HepG2 (cell line): ENCODE measurements at regions not wholly inside any gene's neighbourhood (a gene's known extent, or its start where the extent isn't known, plus 50 kb on each side); places are given as distances from the start of the nearest gene placed in this dataset.

Experiments
- ERF ChIP-seq: IDR thresholded peaks from 2 replicates; pipeline ENCODE4 v1.6.1; 2018; ENCODE audit warnings: missing biosample characterization, missing genetic modification reagents
- EZH2 ChIP-seq: conservative IDR thresholded peaks from 2 replicates; pipeline ENCODE4 v1.6.1; 2012; ENCODE audit warnings: mild to moderate bottlenecking, low read depth, low read length, moderate library complexity
- RAD21 ChIP-seq: fragments of 450-650 bp; formaldehyde crosslinking; IDR thresholded peaks from 2 replicates; pipeline ENCODE4 v1.5.0; 2020; ENCODE audit warnings: mild to moderate bottlenecking
- TCF7 ChIP-seq: sonication (generic); IDR thresholded peaks from 2 replicates; pipeline ENCODE4 v1.6.1; 2016; ENCODE audit warnings: antibody characterized with exemption, low read depth
- ZNF577 ChIP-seq: sonication (generic); formaldehyde crosslinking; IDR thresholded peaks from 2 replicates; pipeline ENCODE4 v1.4.0; 2020; ENCODE audit warnings: mild to moderate bottlenecking, low read depth, missing genetic modification reagents, borderline replicate concordance
- TF ChIP-seq, protein P1 (sequence below), 2 experiments: sonication (generic) in 1 of 2; formaldehyde crosslinking in 1 of 2; IDR thresholded peaks; 2 replicates each; pipeline versions ENCODE4 v1.4.0 to v1.6.1; 2018 to 2020; ENCODE audit warnings: missing genetic modification reagents in 2 of 2, borderline replicate concordance in 1 of 2, low read depth in 1 of 2, mild to moderate bottlenecking in 1 of 2, missing biosample characterization in 1 of 2
- TF ChIP-seq, protein P2 (sequence below): sonication (generic); formaldehyde crosslinking; IDR thresholded peaks from 2 replicates; pipeline ENCODE4 v1.4.0; 2020; ENCODE audit warnings: missing genetic modification reagents, borderline replicate concordance

DNA sequence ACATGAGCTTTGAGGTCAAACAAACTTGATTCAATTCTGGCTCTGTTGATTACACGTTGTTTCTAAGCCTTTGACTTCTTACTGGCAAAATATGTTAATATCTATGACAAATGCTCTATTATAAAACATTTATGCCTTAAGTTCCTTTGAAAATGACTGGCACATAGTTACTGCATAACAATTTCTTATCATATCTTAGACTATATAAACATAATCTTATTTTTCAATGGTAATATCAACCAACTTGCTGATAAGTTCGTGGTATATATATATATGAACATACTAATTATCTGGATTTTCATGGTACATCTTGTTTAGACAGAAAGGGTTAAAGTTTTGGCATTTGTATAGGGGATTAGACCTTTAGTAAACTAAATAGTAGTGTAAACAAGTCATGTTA is 645.6 kb upstream of the ZNF804A start:
- TF ChIP-seq ZNF577 (no peak), EZH2 (no peak), ERF (no peak), RAD21 (CRISPR knock-in tag) (no peak), TCF7 (no peak)
- TF ChIP-seq, protein P1, sequence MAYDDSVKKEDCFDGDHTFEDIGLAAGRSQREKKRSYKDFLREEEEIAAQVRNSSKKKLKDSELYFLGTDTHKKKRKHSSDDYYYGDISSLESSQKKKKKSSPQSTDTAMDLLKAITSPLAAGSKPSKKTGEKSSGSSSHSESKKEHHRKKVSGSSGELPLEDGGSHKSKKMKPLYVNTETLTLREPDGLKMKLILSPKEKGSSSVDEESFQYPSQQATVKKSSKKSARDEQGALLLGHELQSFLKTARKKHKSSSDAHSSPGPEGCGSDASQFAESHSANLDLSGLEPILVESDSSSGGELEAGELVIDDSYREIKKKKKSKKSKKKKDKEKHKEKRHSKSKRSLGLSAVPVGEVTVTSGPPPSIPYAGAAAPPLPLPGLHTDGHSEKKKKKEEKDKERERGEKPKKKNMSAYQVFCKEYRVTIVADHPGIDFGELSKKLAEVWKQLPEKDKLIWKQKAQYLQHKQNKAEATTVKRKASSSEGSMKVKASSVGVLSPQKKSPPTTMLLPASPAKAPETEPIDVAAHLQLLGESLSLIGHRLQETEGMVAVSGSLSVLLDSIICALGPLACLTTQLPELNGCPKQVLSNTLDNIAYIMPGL (CRISPR knock-in tag; IDR thresholded peaks at IDR 0.05; ENCODE audit: borderline replicate concordance in 1 of 2, low read depth in 1 of 2): no peak
- TF ChIP-seq, protein P2, sequence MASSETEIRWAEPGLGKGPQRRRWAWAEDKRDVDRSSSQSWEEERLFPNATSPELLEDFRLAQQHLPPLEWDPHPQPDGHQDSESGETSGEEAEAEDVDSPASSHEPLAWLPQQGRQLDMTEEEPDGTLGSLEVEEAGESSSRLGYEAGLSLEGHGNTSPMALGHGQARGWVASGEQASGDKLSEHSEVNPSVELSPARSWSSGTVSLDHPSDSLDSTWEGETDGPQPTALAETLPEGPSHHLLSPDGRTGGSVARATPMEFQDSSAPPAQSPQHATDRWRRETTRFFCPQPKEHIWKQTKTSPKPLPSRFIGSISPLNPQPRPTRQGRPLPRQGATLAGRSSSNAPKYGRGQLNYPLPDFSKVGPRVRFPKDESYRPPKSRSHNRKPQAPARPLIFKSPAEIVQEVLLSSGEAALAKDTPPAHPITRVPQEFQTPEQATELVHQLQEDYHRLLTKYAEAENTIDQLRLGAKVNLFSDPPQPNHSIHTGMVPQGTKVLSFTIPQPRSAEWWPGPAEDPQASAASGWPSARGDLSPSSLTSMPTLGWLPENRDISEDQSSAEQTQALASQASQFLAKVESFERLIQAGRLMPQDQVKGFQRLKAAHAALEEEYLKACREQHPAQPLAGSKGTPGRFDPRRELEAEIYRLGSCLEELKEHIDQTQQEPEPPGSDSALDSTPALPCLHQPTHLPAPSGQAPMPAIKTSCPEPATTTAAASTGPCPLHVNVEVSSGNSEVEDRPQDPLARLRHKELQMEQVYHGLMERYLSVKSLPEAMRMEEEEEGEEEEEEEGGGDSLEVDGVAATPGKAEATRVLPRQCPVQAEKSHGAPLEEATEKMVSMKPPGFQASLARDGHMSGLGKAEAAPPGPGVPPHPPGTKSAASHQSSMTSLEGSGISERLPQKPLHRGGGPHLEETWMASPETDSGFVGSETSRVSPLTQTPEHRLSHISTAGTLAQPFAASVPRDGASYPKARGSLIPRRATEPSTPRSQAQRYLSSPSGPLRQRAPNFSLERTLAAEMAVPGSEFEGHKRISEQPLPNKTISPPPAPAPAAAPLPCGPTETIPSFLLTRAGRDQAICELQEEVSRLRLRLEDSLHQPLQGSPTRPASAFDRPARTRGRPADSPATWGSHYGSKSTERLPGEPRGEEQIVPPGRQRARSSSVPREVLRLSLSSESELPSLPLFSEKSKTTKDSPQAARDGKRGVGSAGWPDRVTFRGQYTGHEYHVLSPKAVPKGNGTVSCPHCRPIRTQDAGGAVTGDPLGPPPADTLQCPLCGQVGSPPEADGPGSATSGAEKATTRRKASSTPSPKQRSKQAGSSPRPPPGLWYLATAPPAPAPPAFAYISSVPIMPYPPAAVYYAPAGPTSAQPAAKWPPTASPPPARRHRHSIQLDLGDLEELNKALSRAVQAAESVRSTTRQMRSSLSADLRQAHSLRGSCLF: no peak
